Astrocyte (in vitro differentiated cells and primary cell): ENCODE measurements at regions not wholly inside any gene's neighbourhood (a gene's known extent, or its start where the extent isn't known, plus 50 kb on each side); places are given as distances from the start of the nearest gene placed in this dataset.
"Not testable (repeated sequence)": the region's sequence is repeated elsewhere in the genome, so short reads cannot be mapped to it uniquely, and the experiment has no call there.

Experiments
- CTCF ChIP-seq: IDR thresholded peaks from 2 replicates; pipeline ENCODE4 v1.5.1; 2011; ENCODE audit warnings: low read depth, mild to moderate bottlenecking, inconsistent platforms, low read length, moderate library complexity; ENCODE audit not compliant: insufficient read depth
- EZH2 ChIP-seq: IDR thresholded peaks from 2 replicates; pipeline ENCODE4 v1.6.1; 2012; ENCODE audit warnings: mild to moderate bottlenecking, low read length, inconsistent platforms; ENCODE audit not compliant: insufficient read depth

DNA sequence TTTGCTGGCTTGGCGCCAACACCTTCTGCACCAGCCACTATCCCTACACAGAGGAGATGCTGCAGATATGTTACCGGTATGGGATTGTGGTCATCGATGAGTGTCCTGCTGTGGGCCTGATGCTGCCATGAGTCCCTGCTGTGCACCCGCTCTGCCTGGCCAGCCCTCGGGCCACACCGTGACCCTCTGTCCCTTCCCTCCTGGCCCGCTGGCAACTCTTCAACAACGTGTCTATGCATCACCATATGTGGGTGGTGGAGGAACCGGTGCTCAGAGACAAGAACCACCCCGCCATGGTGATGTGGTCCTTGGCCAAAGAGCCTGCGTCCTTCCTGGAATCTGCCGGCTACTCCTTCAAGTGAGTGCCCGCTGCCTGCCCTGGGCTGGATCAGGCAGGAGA, 605.4 kb upstream of the CHD1 start:
- TF ChIP-seq CTCF, EZH2: not testable (repeated sequence)
